Ovary (tissue), 7 donors: ENCODE measurements at regions not wholly inside any gene's neighbourhood (a gene's known extent, or its start where the extent isn't known, plus 50 kb on each side); places are given as distances from the start of the nearest gene placed in this dataset.

Source experiments
- DNase-seq, 5 donors: peaks; one replicate each; pipeline ENCODE4 v3.0.0-alpha.2; 2019 to 2020
- H3K27ac ChIP-seq, 2 donors: fragments of 200-600 bp; one replicate each; pipeline versions ENCODE4 v1.5.1 to v1.8.0; 2019 to 2022
- H3K27me3 ChIP-seq: fragments of 200-600 bp; one replicate; pipeline ENCODE4 v1.8.0; 2022
- H3K36me3 ChIP-seq: fragments of 200-600 bp; sonication (generic); one replicate; pipeline ENCODE4 v1.5.1; 2019
- H3K4me1 ChIP-seq: one replicate; pipeline ENCODE4 v1.8.1; 2013; ENCODE audit warnings: mild to moderate bottlenecking, moderate library complexity; ENCODE audit not compliant: insufficient read depth
- H3K4me3 ChIP-seq: fragments of 200-600 bp; sonication (generic); one replicate; pipeline ENCODE4 v1.5.1; 2017
- H3K9me3 ChIP-seq, 2 donors: fragments of 200-600 bp in 1 of 2; sonication (generic) in 1 of 2; one replicate each; pipeline versions ENCODE4 v1.5.1 to v1.8.1; 2013 to 2019; ENCODE audit warnings: mild to moderate bottlenecking in 1 of 2, moderate library complexity in 1 of 2
- CTCF ChIP-seq, 3 donors: fragments of 450-650 bp in 2 of 3; fragments of 200-600 bp in 1 of 3; IDR thresholded peaks; one replicate each; pipeline versions ENCODE4 v1.5.1 to v1.8.0; 2016 to 2022; ENCODE audit warnings: antibody characterized with exemption in 3 of 3, mild to moderate bottlenecking in 1 of 3
- EP300 ChIP-seq: sonication (generic); formaldehyde crosslinking; IDR thresholded peaks from one replicate; pipeline ENCODE4 v1.6.1; 2017; ENCODE audit warnings: antibody characterized with exemption
- POLR2A ChIP-seq: fragments of 450-650 bp; IDR thresholded peaks from one replicate; pipeline ENCODE4 v1.6.1; 2017; ENCODE audit warnings: antibody characterized with exemption, mild to moderate bottlenecking, moderate library complexity
- WGBS, 3 donors: extraction: QIAGEN DNeasy Blood & Tissue Kit in 1 of 3; methylation state at CpG; one replicate each; pipeline versions ENCODE4 v1.1.5 to v1.1.7; 2013 to 2017; 5-methylcytosine and 5-hydroxymethylcytosine counted together
- intact Hi-C, 4 donors: fragments of 100-400 bp; cut with DNase I; formaldehyde crosslinking; loops; one replicate each; pipeline versions ENCODE4 v1.11.0 to v1.15.1; 2022 to 2023
- donor health status: DM: no; HTN: no; CAD: no; lungs with moderate emphysema.
- donor health status: DM: no; HTN: no; CAD: no.
- donor health status: Bipolar disorder and iron deficiency.
- donor health status: DM: no; HTN: no; CAD: no.
- donor health status: DM: yes; HTN: yes; CAD: no.

DNA sequence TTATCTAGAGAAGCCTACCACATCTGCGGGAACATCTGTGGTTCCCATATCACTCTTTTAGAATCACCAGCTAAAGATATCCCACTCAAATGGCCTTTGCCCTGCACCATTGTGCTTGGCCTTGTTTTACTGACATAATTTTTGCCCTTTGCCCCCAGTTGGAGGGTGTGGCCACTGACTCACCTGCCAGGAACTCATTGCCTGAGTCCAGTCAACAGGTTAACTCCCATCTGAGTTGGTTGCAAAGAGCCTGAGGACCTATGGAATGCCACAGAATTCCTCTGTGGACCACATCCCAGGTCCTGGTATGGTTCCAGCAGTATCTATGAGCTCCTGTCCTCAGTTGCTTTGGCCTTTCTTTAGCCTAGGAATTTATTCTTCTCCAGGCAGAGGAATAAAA is 55.7 kb upstream of the PTGR2 start:
- 100% methylated on average over 1 of the region's 1 CpG for WGBS, 3 donors
- no peaks in the 10 kb centered on the region for H3K27me3 ChIP-seq
- TF ChIP-seq POLR2A (no peak), CTCF (IDR thresholded peaks at IDR 0.05) (no peak), EP300 (no peak)
- H3K27ac ChIP-seq, result no peak overlapping the region
- no peaks in the 10 kb centered on the region for H3K36me3 ChIP-seq
- H3K4me3 ChIP-seq, result no peak overlapping the region
- DNase-seq, result no peak
- no peaks in the 10 kb centered on the region for H3K9me3 ChIP-seq
- intact Hi-C loops, result no loop called here
- peaks cover 9% of the 10 kb centered on the region for H3K4me1 ChIP-seq

- Histone ChIP-seq H3K27ac (peak overlapping the region; percentile 24 to 52), H3K27me3 (no peaks in the 10 kb centered on the region), H3K9me3 (no peaks in the 10 kb centered on the region), H3K4me1 (peaks cover 11% of the 10 kb centered on the region), H3K4me3 (no peak overlapping the region), H3K36me3 (no peaks in the 10 kb centered on the region)
- intact Hi-C loops, result no loop called here
- 75 to 87% (median 83%) methylated on average over 3 of the region's 3 CpGs for WGBS, 3 donors
- TF ChIP-seq CTCF (IDR thresholded peaks at IDR 0.05) (no peak), EP300 (no peak), POLR2A (no peak)
- DNase-seq, result no peak
These were observed 56.2 kb upstream of the PTGR2 start for GRCh38 chr14:73795466-73795865.

GRCh38 chr14:73794146-73794545 is 57.5 kb upstream of the PTGR2 start:
- WGBS, 3 donors, result 89 to 95% (median 94%) methylated on average over 1 of the region's 1 CpG
- Histone ChIP-seq H3K36me3 (no peaks in the 10 kb centered on the region), H3K27me3 (no peaks in the 10 kb centered on the region), H3K9me3 (no peaks in the 10 kb centered on the region), H3K27ac (peak overlapping the region in 1 of 2 donors; percentile 39), H3K4me1 (peaks cover 16% of the 10 kb centered on the region), H3K4me3 (no peak overlapping the region)
- no peak for DNase-seq
- intact Hi-C loops, result loop anchor here in 1 of 4 donors (5.0 kb wide), 1 partner anchor 37 kb away; no protein-coding TSS in a partner anchor
- TF ChIP-seq CTCF (IDR thresholded peaks at IDR 0.05), result no peak
- TF ChIP-seq POLR2A, result no peak
- TF ChIP-seq EP300, result no peak

DNA sequence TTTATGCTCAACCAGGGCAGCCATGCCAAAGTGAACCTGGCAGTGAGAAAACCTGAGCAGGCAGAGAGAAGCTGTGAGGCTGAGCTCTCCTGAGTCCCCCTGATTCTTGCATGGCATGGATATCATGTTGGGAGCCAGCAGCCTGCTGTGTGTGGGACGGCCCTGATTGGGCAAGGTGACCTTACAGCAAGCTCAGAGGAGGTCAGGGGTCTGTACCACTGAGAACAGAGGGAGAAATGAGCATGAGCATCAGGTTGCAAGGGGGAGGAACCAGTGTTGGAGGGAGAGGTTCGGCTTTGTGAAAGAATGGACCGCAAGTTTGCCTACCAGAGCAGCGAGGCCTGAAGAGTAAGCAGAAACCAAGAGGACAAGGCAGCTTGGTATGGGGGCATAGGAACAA is 59.1 kb upstream of the PTGR2 start:
- no peaks in the 10 kb centered on the region for H3K27me3 ChIP-seq
- no peak overlapping the region for H3K27ac ChIP-seq
- H3K36me3 ChIP-seq, result no peaks in the 10 kb centered on the region
- no peak overlapping the region for H3K4me3 ChIP-seq
- no peaks in the 10 kb centered on the region for H3K9me3 ChIP-seq
- WGBS, 3 donors, result 66 to 77% (median 68%) methylated on average over 4 of the region's 4 CpGs
- TF ChIP-seq POLR2A (no peak), CTCF (IDR thresholded peaks at IDR 0.05) (no peak), EP300 (no peak)
- H3K4me1 ChIP-seq, result peaks cover 17% of the 10 kb centered on the region
- DNase-seq, result no peak
- intact Hi-C loops, result loop anchor here in 1 of 4 donors (5.0 kb wide), 1 partner anchor 35 kb away; no protein-coding TSS in a partner anchor
